SU-DHL-6 (cell line): ENCODE measurements at regions not wholly inside any gene's neighbourhood (a gene's known extent, or its start where the extent isn't known, plus 50 kb on each side); places are given as distances from the start of the nearest gene placed in this dataset.

ENCODE experiments used
- H2AFZ ChIP-seq: fragments of 200-600 bp; sonication (generic); 2 replicates; pipeline ENCODE4 v1.6.1; 2014; ENCODE audit warnings: low read depth, mild to moderate bottlenecking, moderate library complexity, mixed read lengths, antibody characterized with exemption, low read length; ENCODE audit not compliant: severe bottlenecking
- H3F3A ChIP-seq: fragments of 200-600 bp; shearing (Covaris generic); 2 replicates; pipeline ENCODE4 v1.6.0; 2016; ENCODE audit warnings: antibody characterized with exemption, mild to moderate bottlenecking; ENCODE audit not compliant: insufficient read depth
- H3K27ac ChIP-seq: fragments of 200-600 bp; sonication (generic); 2 replicates; pipeline ENCODE4 v1.5.1; 2016; ENCODE audit warnings: low read depth, mild to moderate bottlenecking, low read length, moderate library complexity, mixed read lengths
- H3K27me3 ChIP-seq: fragments of 200-600 bp; sonication (generic), shearing (Covaris generic); 2 replicates; pipeline ENCODE4 v1.6.0; 2014; ENCODE audit warnings: mild to moderate bottlenecking, low read length
- H3K36me3 ChIP-seq: fragments of 200-600 bp; sonication (generic); 2 replicates; pipeline ENCODE4 v1.6.1; 2014; ENCODE audit warnings: mild to moderate bottlenecking, low read length, mixed read lengths
- H3K4me2 ChIP-seq: fragments of 300-600, 200-600 bp; shearing (Covaris generic), sonication (generic); 2 replicates; pipeline ENCODE4 v1.6.0; 2014; ENCODE audit warnings: low read length, low read depth, mild to moderate bottlenecking; ENCODE audit not compliant: poor library complexity, severe bottlenecking
- H3K4me3 ChIP-seq: fragments of 200-600 bp; sonication (generic); 2 replicates; pipeline ENCODE4 v1.5.1; 2014; ENCODE audit warnings: antibody characterized with exemption, low read length, mild to moderate bottlenecking, mixed read lengths; ENCODE audit not compliant: insufficient read depth, poor library complexity, severe bottlenecking
- H3K79me2 ChIP-seq: fragments of 200-600 bp; sonication (generic); 2 replicates; pipeline ENCODE4 v1.6.1; 2014; ENCODE audit warnings: mild to moderate bottlenecking, low read length, moderate library complexity; ENCODE audit not compliant: insufficient read depth
- H3K9ac ChIP-seq: fragments of 200-600 bp; sonication (generic); 2 replicates; pipeline ENCODE4 v1.7.0; 2014; ENCODE audit warnings: mild to moderate bottlenecking, low read length
- H3K9me2 ChIP-seq: fragments of 200-600 bp; sonication (generic); replicated peaks from 2 replicates; pipeline ENCODE4 v1.6.1; 2014; ENCODE audit warnings: low read length; ENCODE audit not compliant: insufficient read depth
- H3K9me3 ChIP-seq: fragments of 200-600 bp; sonication (generic); 2 replicates; pipeline ENCODE4 v1.6.1; 2014; ENCODE audit warnings: low read length, mixed read lengths; ENCODE audit not compliant: insufficient read depth
- H4K20me1 ChIP-seq: fragments of 200-600 bp; sonication (generic); 2 replicates; pipeline ENCODE4 v1.6.1; 2014; ENCODE audit warnings: low read depth, mild to moderate bottlenecking, antibody characterized with exemption, low read length, moderate library complexity, mixed read lengths
- CTCF ChIP-seq: fragments of 200-600 bp; sonication (generic); IDR thresholded peaks from one replicate; pipeline ENCODE4 v1.5.1; 2017; ENCODE audit warnings: antibody characterized with exemption, mild to moderate bottlenecking, low read length, moderate library complexity; ENCODE audit not compliant: insufficient read depth, poor library complexity, severe bottlenecking
- EZH2phosphoT487 ChIP-seq: fragments of 200-600 bp; sonication (generic), shearing (Covaris generic); conservative IDR thresholded peaks from 2 replicates; pipeline ENCODE4 v1.6.1; 2018; ENCODE audit warnings: mild to moderate bottlenecking, antibody characterized with exemption, low read length, moderate library complexity, mixed read lengths

- Histone ChIP-seq H3K9me3 (no peaks in the 10 kb centered on the region), H3K9ac (no peak overlapping the region), H4K20me1 (no peaks in the 10 kb centered on the region), H3F3A (no peaks in the 10 kb centered on the region), H3K27ac (no peak overlapping the region), H3K9me2 (no peaks in the 10 kb centered on the region), H2AFZ (no peak overlapping the region), H3K79me2 (no peaks in the 10 kb centered on the region), H3K4me3 (no peak overlapping the region), H3K36me3 (no peaks in the 10 kb centered on the region), H3K27me3 (no peaks in the 10 kb centered on the region), H3K4me2 (no peak overlapping the region)
- TF ChIP-seq CTCF (no peak), EZH2phosphoT487 (no peak)
Observed at GRCh38 chr3:40689837-40690236, 165.1 kb downstream of the ZNF621 start.

- H3K27ac ChIP-seq, result no peak overlapping the region
- no peaks in the 10 kb centered on the region for H3K9me3 ChIP-seq
- H4K20me1 ChIP-seq, result no peaks in the 10 kb centered on the region
- H3K9me2 ChIP-seq, result no peaks in the 10 kb centered on the region
- no peaks in the 10 kb centered on the region for H3K27me3 ChIP-seq
- H3K4me3 ChIP-seq, result no peak overlapping the region
- no peak overlapping the region for H2AFZ ChIP-seq
- no peaks in the 10 kb centered on the region for H3F3A ChIP-seq
- no peaks in the 10 kb centered on the region for H3K36me3 ChIP-seq
- TF ChIP-seq CTCF (no peak), EZH2phosphoT487 (no peak)
- H3K9ac ChIP-seq, result no peak overlapping the region
- H3K79me2 ChIP-seq, result no peaks in the 10 kb centered on the region
- H3K4me2 ChIP-seq, result no peak overlapping the region
Observed at GRCh38 chr3:40690749-40691451, 166.1 kb downstream of the ZNF621 start.

- H3K4me2 ChIP-seq, result no peak overlapping the region
- H2AFZ ChIP-seq, result no peak overlapping the region
- no peaks in the 10 kb centered on the region for H3K79me2 ChIP-seq
- TF ChIP-seq EZH2phosphoT487 (no peak), CTCF (no peak)
- H3K9ac ChIP-seq, result no peak overlapping the region
- no peaks in the 10 kb centered on the region for H3F3A ChIP-seq
- H3K9me3 ChIP-seq, result no peaks in the 10 kb centered on the region
- H3K27me3 ChIP-seq, result no peaks in the 10 kb centered on the region
- H4K20me1 ChIP-seq, result no peaks in the 10 kb centered on the region
- no peaks in the 10 kb centered on the region for H3K9me2 ChIP-seq
- no peaks in the 10 kb centered on the region for H3K36me3 ChIP-seq
- no peak overlapping the region for H3K27ac ChIP-seq
- H3K4me3 ChIP-seq, result no peak overlapping the region
Observed at GRCh38 chr3:40691452-40691861, 166.7 kb downstream of the ZNF621 start.
